DOHH2 (cell line): ENCODE measurements at regions not wholly inside any gene's neighbourhood (a gene's known extent, or its start where the extent isn't known, plus 50 kb on each side); places are given as distances from the start of the nearest gene placed in this dataset.

Experiments
- H3F3A ChIP-seq: fragments of 200-600 bp; sonication (generic), shearing (Covaris generic); 2 replicates; pipeline ENCODE4 v1.6.0; 2016; ENCODE audit warnings: antibody characterized with exemption, mild to moderate bottlenecking; ENCODE audit not compliant: control insufficient read depth, insufficient read depth
- H3K27ac ChIP-seq: fragments of 200-600 bp; sonication (generic); 2 replicates; pipeline ENCODE4 v1.5.1; 2014; ENCODE audit warnings: low read depth, mild to moderate bottlenecking, low read length, moderate library complexity
- H3K27me3 ChIP-seq: fragments of 200-600 bp; sonication (generic); 2 replicates; pipeline ENCODE4 v1.6.1; 2014; ENCODE audit warnings: mild to moderate bottlenecking, low read length, mixed read lengths; ENCODE audit not compliant: control insufficient read depth
- H3K36me3 ChIP-seq: fragments of 200-600 bp; sonication (generic); 2 replicates; pipeline ENCODE4 v1.6.1; 2014; ENCODE audit warnings: mild to moderate bottlenecking, low read length, moderate library complexity, mixed read lengths; ENCODE audit not compliant: control insufficient read depth
- H3K4me1 ChIP-seq: fragments of 200-600 bp; sonication (generic); 2 replicates; pipeline ENCODE4 v1.6.1; 2014; ENCODE audit warnings: mild to moderate bottlenecking, low read length, mixed read lengths; ENCODE audit not compliant: control insufficient read depth
- H3K4me2 ChIP-seq: fragments of 200-600 bp; sonication (generic); 2 replicates; pipeline ENCODE4 v1.6.0; 2014; ENCODE audit warnings: mild to moderate bottlenecking, low read length, moderate library complexity
- H3K4me3 ChIP-seq: fragments of 200-600 bp; sonication (generic); 2 replicates; pipeline ENCODE4 v1.5.1; 2014; ENCODE audit warnings: mild to moderate bottlenecking, low read length, mixed read lengths
- H3K79me2 ChIP-seq: fragments of 200-600 bp; sonication (generic); 2 replicates; pipeline ENCODE4 v1.6.1; 2014; ENCODE audit warnings: mild to moderate bottlenecking, low read length, mixed read lengths; ENCODE audit not compliant: control insufficient read depth
- H3K9me2 ChIP-seq: fragments of 200-600 bp; sonication (generic); replicated peaks from 2 replicates; pipeline ENCODE4 v1.6.1; 2014; ENCODE audit warnings: mild to moderate bottlenecking, low read length, mixed read lengths; ENCODE audit not compliant: control insufficient read depth
- H3K9me3 ChIP-seq: fragments of 200-600 bp; sonication (generic); 2 replicates; pipeline ENCODE4 v1.6.1; 2014; ENCODE audit warnings: antibody characterized with exemption, low read length, mixed read lengths; ENCODE audit not compliant: control insufficient read depth, insufficient read depth
- H4K20me1 ChIP-seq: fragments of 200-600 bp; sonication (generic); 2 replicates; pipeline ENCODE4 v1.6.0; 2014; ENCODE audit warnings: low read depth, mild to moderate bottlenecking, antibody characterized with exemption, low read length, moderate library complexity; ENCODE audit not compliant: control insufficient read depth, insufficient read depth
- EZH2phosphoT487 ChIP-seq: fragments of 200-600 bp; sonication (generic); IDR thresholded peaks from 2 replicates; pipeline ENCODE4 v1.6.1; 2017; ENCODE audit warnings: borderline replicate concordance, mild to moderate bottlenecking, antibody characterized with exemption, low read length, moderate library complexity, mixed read lengths
- TF ChIP-seq, protein P1 (sequence below): fragments of 200-600 bp; sonication (generic); IDR thresholded peaks from one replicate; pipeline ENCODE4 v1.5.1; 2014; ENCODE audit warnings: antibody characterized with exemption, mild to moderate bottlenecking, low read depth, low read length; ENCODE audit not compliant: poor library complexity, severe bottlenecking

DNA sequence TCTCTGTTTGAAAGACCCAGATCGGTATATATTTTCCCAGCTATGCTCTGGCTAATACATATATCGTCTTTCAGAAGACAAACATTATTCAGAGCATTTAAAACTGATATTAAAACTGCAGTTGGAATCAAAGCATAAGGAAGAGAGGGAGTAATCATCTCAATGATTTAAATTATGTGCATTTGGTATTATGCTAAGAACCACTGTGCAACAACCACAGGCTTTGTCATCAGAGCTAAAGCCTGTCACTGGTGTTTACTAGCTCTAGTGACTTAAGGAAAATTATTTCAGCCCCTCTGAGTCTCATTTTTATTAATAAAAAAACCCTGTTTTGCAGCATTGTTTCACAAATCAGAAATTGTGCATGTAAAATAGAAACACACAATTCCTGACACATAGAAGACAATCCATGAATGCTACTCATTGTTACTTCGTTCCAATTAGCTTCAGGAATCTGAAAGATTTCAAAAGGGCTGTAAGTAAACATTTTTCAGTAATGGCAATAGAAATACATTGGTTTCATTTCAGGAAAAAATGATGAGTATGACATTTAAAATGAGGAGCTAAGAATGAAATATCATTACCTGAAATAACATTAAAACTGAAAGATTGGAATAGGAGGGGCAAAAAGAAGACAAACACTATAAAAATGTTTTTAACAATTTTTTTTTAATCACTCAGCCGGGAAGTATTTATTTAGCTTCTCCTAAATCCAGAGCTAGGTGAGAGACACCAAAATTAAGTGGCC, 136.5 kb upstream of the ADAMTS18 start:
- Histone ChIP-seq H3K79me2 (no peaks in the 10 kb centered on the region), H3K36me3 (no peaks in the 10 kb centered on the region), H3K4me1 (no peaks in the 10 kb centered on the region), H3K27me3 (no peaks in the 10 kb centered on the region; the same call in 1 of the 2 replicates), H3K4me3 (no peak overlapping the region), H4K20me1 (no peaks in the 10 kb centered on the region), H3K27ac (no peak overlapping the region), H3K4me2 (no peak overlapping the region), H3K9me2 (no peaks in the 10 kb centered on the region), H3K9me3 (no peaks in the 10 kb centered on the region), H3F3A (no peaks in the 10 kb centered on the region)
- TF ChIP-seq, protein P1, sequence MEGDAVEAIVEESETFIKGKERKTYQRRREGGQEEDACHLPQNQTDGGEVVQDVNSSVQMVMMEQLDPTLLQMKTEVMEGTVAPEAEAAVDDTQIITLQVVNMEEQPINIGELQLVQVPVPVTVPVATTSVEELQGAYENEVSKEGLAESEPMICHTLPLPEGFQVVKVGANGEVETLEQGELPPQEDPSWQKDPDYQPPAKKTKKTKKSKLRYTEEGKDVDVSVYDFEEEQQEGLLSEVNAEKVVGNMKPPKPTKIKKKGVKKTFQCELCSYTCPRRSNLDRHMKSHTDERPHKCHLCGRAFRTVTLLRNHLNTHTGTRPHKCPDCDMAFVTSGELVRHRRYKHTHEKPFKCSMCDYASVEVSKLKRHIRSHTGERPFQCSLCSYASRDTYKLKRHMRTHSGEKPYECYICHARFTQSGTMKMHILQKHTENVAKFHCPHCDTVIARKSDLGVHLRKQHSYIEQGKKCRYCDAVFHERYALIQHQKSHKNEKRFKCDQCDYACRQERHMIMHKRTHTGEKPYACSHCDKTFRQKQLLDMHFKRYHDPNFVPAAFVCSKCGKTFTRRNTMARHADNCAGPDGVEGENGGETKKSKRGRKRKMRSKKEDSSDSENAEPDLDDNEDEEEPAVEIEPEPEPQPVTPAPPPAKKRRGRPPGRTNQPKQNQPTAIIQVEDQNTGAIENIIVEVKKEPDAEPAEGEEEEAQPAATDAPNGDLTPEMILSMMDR = no peak
- TF ChIP-seq EZH2phosphoT487 = no peak

DNA sequence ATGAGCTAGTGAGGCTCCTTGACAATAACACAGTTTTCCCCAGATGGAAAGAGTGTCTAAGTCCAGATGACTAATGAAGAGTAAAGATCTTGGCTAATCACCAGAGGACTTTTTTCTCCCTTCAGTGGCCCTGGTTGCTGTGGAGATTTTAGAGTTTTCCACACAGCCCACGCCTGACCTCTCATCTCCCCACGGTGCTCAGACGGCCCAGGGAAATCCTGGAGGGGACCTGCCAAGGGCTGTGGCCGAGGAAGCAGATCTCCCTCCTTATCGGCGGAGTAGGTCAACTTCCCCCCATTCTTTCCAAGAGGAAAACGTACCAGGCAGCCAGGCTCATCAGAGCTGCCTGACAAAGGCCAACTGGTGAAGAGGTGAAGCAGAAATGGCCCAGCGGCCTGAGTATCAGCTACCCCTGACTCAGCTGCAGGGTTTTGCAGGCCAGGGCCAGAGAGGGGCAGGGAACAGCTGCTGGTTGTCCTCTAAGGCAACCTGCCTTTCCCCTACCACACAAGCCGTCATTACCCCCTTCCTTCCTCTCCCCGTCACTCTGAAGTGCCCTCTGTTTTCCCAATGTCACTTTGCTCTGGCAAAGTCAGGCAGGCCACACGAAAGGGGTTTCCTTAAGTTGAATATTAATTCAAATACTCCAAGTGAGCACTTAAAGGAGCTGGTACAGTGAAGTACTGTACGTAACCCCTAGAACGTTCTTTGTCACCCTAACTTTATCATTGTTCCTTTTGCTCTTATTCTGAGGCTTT, 140.2 kb upstream of the ADAMTS18 start:
- H3K9me3 ChIP-seq = no peaks in the 10 kb centered on the region
- H3K36me3 ChIP-seq = no peaks in the 10 kb centered on the region
- H3F3A ChIP-seq = no peaks in the 10 kb centered on the region
- no peak for TF ChIP-seq EZH2phosphoT487
- no peaks in the 10 kb centered on the region for H3K9me2 ChIP-seq
- H3K27ac ChIP-seq = no peak overlapping the region
- H3K27me3 ChIP-seq = no peaks in the 10 kb centered on the region
- no peaks in the 10 kb centered on the region for H3K4me1 ChIP-seq
- H4K20me1 ChIP-seq = no peaks in the 10 kb centered on the region
- H3K79me2 ChIP-seq = no peaks in the 10 kb centered on the region
- no peak overlapping the region for H3K4me3 ChIP-seq
- H3K4me2 ChIP-seq = no peak overlapping the region

DNA sequence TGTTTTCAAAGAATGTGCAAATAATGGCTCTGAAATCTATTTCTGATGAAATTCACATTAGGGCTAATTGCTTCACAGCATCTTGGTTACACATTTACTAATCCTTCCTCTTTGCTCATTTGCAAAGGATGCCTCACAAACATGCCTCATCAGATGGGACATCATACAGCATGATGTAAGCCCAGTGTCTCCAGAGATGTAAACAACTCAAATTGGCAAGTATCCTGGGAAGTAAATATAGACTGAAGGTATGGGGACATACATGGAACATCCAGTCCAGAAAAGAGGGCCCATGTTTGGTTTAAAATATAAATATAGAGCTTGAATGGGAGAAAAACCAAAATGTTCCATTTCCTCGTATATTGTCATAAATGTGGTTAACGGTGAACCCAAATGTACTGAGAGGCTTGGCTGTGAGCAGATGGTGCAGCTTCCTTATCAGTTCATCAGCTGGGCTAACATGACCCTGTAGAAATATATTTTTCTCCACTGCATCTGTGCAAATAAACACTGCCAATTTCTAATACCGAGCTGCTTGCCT, 142.9 kb upstream of the NUDT7 start:
- no peaks in the 10 kb centered on the region for H3K79me2 ChIP-seq
- TF ChIP-seq, protein P1 = no peak
- TF ChIP-seq EZH2phosphoT487 = no peak
- H3K9me2 ChIP-seq = no peaks in the 10 kb centered on the region
- H4K20me1 ChIP-seq = no peaks in the 10 kb centered on the region
- H3K4me1 ChIP-seq = no peaks in the 10 kb centered on the region
- H3K4me2 ChIP-seq = no peak overlapping the region
- no peaks in the 10 kb centered on the region for H3K27me3 ChIP-seq
- H3K4me3 ChIP-seq = no peak overlapping the region
- H3K36me3 ChIP-seq = no peaks in the 10 kb centered on the region
- H3K9me3 ChIP-seq = no peaks in the 10 kb centered on the region
- no peaks in the 10 kb centered on the region for H3F3A ChIP-seq
- no peak overlapping the region for H3K27ac ChIP-seq

DNA sequence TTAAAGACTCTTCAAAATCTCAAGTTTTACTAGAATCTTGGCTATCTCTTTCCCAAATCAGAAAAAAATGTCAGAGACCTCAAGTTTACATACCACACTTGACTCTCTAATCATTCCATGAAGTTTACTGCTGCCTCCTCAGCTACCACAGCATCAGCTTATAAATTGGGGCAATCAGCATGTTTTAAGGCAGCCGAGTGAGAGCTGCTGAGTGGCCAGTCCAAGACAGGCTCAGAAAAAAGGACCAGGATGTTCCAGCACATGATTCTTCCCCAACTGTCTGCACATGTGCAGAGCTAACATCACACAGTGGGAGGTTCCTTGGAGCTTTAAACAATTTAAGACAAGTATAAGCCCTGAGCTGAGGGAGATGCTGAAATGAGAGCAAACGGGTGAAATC, 140.6 kb upstream of the NUDT7 start:
- TF ChIP-seq, protein P1 = no peak
- TF ChIP-seq EZH2phosphoT487 = no peak
- H3K4me1 ChIP-seq = no peaks in the 10 kb centered on the region

More for the DNA sequence above, 140.6 kb upstream of the NUDT7 start:
- Histone ChIP-seq H3K27ac (no peak overlapping the region), H3K27me3 (no peaks in the 10 kb centered on the region), H3F3A (no peaks in the 10 kb centered on the region), H3K4me2 (no peak overlapping the region), H3K9me2 (no peaks in the 10 kb centered on the region), H3K9me3 (no peaks in the 10 kb centered on the region), H3K79me2 (no peaks in the 10 kb centered on the region), H4K20me1 (no peaks in the 10 kb centered on the region), H3K36me3 (no peaks in the 10 kb centered on the region), H3K4me3 (no peak overlapping the region)
